Hypothalamus (tissue), 51 donors: ENCODE measurements at regions not wholly inside any gene's neighbourhood (a gene's known extent, or its start where the extent isn't known, plus 50 kb on each side); places are given as distances from the start of the nearest gene placed in this dataset.

ENCODE experiments used
- DNase-seq, 51 donors: peaks; one replicate each; lab custom pipeline; 2025; lab: John Stamatoyannopoulos, UW

DNA sequence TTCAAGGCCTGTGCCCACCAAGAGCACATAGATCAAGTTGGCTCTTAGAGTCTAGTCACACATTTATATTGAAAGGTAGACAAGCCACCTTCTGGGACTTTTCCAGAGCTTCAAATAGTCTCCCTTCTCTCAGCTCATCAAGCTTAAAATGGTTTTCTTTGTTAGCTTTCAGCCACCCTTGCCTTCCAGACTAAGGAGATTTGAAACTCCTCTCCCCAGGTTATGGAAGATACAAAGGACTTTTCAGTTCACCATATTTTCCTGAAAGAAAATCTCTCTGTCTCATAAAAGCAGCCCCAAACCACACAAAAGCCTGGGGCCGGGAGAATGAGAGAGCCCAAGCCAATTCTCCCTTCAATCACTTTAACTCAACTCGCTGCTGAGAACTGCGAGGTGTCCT, 134.1 kb downstream of the ZC3H11B start:
- no peak for DNase-seq

DNA sequence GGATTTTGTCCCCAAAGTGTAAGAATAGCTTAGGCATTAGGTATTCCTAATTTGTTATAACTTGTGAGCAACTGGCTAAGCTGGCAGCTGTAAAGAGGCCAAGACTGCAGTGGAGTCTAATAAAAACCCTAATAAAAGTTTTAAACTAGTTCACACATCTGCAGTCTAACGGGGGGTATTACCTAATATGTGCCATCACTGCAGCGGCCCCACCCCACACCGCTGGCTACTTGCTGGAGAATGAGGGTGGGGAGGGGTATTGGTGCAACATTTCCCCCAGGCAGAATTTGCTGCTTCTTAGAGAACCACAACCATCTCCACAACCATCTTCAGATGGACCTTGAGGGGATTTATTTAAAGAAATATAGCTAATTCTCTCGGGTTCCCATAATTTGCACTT, 135.0 kb downstream of the ZC3H11B start:
- DNase-seq, result no peak

DNA sequence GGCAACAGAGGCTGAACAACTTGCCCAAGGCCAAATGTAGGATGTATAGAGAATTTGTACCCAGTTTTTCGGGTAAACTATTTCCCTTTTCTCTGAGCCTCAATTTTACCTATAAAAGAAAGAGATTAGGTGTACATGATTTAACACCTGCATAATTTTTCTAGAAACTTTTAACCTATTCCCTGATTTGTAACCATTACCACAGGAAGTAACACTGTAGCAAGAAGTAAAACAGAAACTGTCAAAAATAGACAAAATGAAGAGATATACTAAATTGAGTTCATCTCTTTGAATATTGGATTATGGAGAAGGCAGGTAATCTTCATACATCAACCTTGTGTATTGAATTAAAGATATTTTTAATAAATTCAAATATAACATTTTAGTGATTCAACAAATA, 136.2 kb downstream of the ZC3H11B start:
- DNase-seq, result no peak

DNA sequence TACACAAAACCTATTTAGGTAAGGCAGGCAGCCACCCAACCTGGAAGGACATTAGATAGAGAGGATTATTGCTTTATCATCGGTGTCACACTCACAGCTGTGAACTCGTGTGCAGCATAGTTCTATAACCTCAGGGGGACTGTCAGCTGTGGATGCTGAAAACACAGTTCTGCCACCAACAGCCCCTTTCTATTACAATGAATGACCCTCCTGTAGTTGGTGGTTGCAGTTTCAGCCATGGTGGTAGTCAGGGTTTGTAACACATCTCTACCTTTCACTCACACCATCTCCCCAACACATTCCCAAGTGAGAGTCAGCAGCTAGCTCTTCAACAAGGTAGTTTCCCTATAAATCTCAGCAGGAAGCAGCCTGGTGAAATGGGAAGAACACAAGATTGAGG, 136.8 kb downstream of the ZC3H11B start:
- no peak for DNase-seq

DNA sequence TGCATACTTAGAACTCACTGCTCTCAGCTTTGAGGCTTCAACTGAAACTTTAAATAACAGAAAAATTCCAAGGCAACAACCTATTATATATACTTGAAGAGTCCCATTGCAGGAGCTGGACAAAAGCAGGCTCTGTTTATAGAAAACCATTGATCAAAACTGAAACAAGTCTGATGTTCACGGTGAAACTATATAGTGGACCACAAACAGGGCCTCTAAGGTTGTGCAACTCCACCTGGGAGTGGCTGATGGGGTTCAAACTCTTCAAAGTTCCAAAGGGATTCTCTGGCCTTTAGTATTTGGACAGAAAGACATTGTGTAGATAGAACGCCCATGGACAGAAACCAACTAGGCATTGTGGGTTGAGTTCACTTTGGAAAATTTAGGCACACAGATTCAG, 140.3 kb downstream of the ZC3H11B start:
- no peak for DNase-seq

DNA sequence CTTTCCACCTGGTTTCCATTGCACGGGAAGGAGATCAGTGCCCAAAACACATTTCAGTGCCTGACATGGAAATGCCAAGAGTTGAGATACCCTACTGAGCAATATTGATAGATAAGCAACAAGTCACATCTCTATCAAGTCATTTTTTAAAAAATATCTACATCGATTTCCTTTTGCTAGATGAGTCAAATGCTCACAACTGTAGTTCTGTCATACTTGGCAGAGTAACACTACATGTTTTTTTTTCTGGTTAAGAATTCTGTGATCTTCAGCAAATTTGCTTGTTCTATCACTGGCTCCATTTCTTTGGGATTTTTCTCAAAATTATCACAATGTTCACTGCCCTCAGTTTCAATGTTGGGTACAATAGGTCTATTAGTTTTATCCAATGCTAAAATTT, 145.4 kb downstream of the ZC3H11B start:
- no peak for DNase-seq

DNA sequence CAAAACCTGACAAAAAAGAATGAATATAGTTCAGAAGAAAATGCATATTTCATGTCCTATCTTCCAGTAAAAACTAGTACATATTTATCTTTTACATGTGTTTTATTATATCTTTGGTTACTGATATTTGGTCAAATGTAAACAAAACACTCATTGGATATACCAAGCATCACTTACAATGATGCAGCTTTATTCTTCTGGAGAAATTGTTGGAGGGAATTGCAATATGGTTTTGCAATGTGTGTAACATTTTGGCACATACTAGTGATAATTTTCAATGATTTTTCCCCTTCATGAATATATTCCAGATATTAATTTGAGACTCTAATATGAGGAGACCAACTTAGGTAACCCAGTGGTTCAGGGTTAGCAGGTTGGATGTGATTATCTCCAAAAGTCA, 146.1 kb downstream of the ZC3H11B start:
- no peak for DNase-seq

DNA sequence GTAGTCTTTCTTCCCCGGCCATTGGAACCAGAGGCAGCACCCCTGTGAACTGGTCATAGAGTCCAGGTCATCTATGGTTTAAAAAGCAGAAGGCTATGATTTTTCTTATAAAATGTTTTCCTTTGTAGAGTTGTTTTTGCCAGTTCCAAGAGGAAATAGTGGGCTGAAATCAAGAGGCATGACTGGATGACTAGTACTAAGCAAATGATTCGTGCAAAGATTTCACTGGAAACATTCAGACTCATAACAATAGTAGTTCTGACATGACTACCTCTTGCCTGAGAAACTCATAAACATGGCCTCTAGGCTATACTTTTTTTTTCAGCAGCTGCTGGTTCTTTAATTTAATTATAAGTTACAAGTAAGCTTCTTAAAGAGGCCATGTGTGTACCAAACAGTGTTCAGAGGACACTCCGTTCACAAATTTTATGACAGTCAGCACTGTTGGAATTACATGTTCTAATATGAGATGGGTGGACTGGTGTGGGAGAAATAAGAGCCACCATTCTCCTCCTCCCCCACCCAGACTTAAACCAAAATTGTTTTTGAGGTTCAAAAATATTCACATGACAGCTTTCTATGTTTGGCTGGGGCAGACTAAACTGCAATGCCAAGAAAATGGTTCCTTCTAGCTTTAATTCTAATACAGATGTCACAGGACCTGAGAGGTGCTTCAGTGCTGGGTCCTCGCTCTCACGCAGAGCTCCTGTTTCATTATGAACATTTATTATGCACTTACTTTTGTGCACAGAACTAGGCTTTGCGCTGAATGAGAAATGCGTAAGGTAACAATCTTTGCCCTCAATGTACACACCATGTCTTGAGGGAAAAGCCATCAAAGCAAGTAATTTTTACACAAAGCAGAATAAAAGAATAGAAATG, 147.5 kb downstream of the ZC3H11B start:
- DNase-seq, result no peak

DNA sequence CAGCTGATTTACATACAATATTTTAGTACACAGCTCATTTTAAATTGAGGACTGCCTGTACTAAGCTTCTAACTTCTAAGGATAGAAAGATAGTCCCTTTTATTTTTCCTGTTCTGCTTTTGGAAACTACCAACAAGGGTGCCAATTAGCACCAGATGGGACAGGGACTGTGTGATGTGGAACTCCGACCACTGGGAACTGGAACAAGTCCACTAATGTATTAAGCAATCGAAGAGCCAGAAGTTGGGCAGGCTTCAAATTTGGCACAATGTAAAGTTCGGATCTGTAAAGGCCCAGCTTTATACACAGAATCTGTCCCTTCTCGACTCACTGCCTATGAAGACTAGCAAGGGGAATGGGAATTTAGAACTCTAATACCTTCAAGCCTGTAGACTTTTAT, 149.3 kb downstream of the ZC3H11B start:
- DNase-seq, result peak in 2 of 51 donors; percentile 3 to 5

DNA sequence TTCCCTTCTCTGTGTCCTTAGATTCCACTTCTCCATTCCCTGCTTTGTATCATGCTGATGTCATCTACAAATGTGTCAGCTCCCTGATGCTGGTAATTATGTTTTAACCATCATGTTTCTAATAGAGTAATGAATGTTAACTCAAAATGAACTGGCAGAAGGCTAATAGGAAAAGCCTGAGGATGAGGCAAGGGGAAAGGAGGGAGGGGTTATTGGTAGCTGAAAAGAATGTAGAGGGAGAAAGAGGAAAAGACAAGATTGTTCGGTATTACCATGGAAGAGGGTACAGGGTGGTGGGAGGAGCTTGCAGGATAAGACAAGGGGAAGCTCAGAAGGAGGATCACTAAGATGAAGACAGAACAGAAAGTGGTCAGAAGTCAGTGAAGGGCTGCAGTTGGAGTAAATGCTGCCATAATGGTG, 150.9 kb downstream of the ZC3H11B start:
- no peak for DNase-seq

DNA sequence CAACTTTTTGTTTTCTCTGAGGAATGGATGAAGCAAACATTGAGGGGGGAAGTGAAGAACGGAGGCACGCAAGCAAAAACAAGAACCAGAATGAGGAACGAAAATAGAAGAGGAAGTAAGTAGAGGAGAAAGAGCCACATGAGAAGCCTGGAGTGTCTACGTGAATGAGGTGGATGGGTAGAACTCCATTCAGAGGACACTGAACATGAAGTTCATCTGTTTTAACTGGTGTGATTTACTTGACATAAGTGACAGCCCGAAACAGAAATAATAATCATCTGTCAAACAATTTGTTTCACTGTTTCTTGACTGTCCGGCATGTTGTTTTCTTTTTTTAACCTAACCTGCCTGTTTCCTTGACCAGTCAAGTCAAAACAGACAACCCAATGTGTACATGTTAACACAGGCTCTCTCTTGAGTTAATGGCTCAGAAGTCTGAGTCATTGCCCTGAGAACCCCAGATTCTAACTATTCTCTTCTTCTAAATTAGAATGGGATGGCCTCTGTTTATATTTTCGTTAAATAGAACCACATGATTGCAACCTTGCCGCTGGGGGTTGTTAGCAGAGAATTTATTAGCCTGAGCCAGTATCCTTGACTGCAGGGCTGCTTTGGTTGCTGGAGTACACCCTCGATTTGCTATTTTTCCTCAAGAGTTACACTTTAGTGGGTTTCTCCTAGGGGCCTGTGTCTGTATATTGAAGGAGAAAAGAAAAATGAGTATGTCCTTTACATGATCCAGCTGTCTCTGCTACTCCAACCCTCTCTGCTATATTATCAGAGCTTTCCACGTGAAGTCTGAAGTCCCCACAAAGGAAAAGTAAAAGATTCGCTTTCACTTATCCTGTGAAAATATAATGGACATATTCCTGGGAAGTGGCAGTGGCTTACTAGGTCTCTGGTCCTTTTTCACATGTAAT, 151.7 kb downstream of the ZC3H11B start:
- peak in 1 of 51 donors; percentile 2 for DNase-seq

DNA sequence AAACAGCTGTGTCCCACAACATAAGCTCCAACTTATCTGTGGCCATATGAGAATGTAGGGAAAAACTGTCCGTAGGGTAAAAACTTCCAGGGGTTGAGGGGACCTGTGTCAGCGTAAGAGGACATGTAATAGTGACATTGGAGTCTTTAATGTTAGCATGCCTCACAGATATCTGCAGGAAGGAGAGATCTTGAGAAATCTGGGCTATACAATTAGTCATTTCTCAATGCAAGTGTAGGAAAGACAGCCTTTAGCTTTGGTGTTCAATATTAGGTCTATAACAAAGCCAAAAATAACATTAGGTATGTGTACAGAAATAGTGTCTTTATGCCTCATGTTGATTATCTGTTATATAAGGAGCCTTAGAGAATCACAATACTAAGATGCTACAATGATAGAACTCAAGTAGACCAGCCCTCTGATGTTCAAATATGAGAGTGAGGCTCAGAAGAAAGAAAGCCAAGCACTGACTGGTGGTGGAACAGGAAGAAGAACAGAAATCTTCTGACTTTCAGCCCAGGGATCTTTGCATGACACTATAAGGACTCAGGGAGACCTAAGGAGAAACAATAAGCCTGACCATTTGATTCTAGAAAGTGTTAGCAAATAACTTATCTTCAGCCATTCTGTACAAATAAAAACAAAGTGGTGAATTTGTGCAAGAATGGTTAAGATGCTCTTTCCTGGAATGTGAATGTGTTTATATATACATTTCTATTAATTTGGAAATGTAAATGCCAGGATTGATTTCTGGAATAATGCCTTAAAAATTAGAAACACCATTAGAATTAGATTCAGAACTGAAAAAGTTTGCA, 152.6 kb downstream of the ZC3H11B start:
- DNase-seq, result no peak

DNA sequence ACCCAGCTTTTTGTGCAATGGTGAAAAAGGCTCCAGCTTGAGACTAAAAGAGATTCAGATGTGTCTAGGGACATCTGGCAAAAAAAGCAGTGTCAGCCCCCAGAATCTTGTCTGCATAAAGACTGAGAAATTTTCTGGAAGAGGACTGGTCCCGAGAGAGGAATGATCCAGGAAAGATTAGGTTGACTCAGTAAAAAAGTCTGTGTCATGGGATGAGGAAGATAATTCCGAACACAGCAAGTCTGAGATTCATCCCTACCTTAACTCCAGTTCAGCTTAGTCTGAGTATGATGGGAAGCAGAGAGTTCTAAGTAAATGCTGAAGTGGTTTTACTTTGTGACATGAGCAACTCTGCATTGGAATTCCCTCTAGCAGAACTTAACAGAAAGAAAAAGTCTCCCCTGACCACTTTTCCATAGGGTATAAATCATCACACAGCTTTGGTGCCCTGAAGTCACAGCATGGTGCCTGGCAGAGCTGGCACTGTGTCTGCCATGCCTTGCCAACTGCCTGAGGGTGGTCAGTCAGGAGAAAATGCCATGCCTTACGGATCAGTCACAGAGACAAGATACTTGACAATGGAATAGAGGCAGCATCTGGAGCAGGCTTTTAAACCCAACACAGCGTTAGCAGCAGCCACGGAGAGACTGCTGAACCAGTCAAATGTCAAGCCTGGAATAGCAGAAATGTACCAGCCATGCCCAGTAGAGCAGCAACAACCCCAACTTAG, 153.4 kb downstream of the ZC3H11B start:
- DNase-seq, result no peak

DNA sequence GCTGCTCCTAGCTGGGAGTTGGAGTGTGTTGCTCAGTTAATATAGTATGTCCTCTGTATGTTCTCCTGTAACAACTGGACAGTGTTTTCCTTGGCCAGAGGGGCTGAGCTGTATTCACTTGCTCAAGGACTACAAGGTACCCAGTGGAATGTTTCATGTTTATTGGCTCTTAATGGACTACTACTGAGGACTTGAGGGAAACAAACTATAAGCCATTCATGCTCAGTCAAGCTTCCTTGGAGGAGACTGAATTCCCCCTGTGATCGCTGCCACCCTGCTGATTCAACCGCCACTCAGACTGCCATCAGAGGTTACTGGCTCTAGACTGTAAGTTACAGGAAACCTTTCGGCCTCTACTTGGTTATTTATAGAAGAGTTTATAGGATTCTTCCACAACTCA, 166.6 kb downstream of the ZC3H11B start:
- no peak for DNase-seq

DNA sequence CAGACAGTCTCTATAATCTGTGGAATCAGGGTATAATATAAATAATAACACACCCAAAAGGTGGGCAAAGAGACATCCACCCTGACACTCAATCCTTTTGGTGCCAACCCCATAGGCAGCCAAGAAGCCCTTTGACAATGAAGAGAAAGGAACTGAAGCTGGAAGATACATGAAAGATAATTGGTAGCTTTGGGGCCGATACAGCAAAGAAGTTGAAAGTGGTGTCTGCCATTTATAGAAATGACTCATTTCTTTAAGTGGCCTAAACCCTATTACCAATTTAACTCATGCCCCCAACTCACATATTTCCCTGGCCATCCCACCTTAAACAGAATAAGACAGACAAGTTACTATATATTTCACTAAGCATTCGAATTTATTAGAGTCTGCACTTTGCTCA, 167.0 kb downstream of the ZC3H11B start:
- no peak for DNase-seq

DNA sequence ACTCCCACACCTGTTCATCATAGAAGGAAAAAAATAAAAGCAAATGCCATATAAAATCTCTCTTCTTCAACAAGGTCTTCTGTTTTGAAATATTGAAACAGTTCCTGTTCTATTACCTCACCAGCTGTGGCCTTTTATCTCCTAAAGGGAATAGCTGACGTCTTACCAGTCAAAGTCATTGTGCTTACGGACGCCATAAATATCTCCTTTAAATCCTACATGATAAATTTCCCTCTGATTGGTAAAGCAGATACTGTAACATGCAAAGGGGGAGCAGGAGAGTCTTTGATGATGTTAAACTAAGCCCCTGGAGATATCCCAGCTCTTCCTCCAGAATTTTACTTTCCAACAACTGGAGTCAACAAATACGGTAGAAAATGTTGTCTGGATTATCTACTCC, 168.4 kb downstream of the ZC3H11B start:
- no peak for DNase-seq

DNA sequence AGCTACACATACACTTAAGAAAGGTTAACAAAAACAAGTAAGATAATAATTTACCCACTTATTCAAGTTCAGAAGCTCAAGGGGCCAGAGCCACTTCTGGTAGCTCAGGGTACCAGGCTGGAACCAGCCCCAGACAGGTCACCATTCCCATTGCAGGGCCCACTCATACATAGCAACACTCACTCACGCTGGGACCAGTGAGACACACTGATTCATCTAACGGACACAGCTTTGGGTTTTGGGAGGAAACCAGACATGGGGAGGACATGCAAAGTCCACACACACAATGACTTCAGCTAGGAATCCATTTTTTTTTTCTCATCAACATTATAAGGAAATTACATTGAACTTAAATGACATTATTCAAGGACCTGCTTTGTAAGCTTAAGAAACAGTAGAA, 169.1 kb downstream of the ZC3H11B start:
- DNase-seq, result no peak

DNA sequence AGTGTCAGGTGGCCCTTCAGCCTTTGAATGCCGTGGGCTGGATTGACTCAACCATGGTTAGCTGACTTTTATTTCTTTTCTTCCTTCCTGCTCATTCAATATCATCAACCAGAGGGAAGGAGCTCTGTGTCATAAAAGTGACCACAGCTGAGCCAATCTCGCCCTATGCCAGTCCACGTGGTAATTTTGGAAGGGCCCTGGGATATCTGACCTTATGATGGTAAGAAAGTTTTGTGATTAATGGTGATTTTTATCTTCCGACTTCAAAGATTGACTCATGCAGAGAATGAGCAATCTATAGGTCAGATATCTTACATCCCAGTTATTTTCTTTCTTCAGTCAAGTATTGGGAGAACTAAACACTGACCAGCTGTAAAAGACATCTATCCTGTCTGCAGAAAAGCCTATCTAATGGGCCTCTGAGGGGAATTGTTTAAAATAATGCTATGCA, 170.3 kb downstream of the ZC3H11B start:
- DNase-seq, result no peak

DNA sequence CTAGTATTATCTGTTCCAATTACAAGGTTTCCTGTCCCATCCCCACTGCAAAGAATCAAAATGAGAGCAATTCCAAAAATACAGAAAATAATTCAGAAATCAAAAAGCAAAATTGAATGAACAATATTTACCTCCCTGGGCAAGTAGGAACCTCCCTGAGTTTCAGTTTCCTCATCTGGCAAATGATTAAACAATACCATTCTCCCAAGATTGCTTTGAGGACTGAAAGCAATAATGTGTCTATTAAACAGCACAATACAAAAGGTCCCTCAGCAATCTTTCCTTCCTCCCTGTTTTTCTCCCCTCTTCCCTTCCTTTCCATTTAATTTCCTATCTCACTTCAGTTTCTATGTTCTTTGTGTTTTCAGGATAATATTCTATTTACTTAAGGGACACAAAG, 171.0 kb downstream of the ZC3H11B start:
- no peak for DNase-seq

DNA sequence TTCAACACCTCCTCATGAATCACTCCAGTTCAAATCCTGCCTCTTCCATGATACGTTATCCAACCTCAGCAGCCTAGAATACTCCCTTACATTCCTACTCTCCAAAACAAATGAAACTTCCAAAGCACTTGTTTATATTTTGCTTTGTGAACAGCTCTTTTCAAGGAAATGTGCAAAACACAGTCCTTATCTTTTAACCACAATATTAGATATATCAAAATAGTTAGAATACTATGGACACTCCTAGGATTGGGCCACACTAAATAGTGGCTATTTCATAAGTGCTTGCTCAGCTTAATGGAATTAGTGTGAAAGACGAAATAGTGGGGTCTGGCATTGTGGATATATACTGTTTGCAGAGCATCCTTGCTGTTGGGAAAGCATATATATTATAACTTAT, 173.5 kb downstream of the ZC3H11B start:
- DNase-seq, result no peak
